SK-N-SH (cell line): ENCODE measurements at regions not wholly inside any gene's neighbourhood (a gene's known extent, or its start where the extent isn't known, plus 50 kb on each side); places are given as distances from the start of the nearest gene placed in this dataset.

Experiments used
- CTCF ChIA-PET: fragments of 300-600, 350-600 bp; formaldehyde crosslinking; extraction: SDS; loops from one replicate; lab custom pipeline; 2021; lab: Yijun Ruan, JAX
- POLR2A ChIA-PET: fragments of 350-600 bp; sonication (Branson Sonifier 250); formaldehyde crosslinking; extraction: SDS; loops from one replicate; lab custom pipeline; 2020; ENCODE audit warnings: antibody characterized with exemption, inconsistent platforms; lab: Yijun Ruan, JAX
- DNase-seq: peaks from one replicate; pipeline ENCODE4 v3.0.0; 2012
- H2AFZ ChIP-seq: fragments of 200-600 bp; sonication (generic); 2 replicates; pipeline ENCODE4 v1.8.1; 2016; ENCODE audit warnings: antibody characterized with exemption, mild to moderate bottlenecking, low read depth
- H3F3A ChIP-seq: fragments of 200-600 bp; sonication (generic); replicated peaks from 2 replicates; pipeline ENCODE3; 2016; ENCODE audit warnings: antibody characterized with exemption, mild to moderate bottlenecking; ENCODE audit not compliant: insufficient read depth
- H3K27ac ChIP-seq, 2 experiments: fragments of 200-500 bp in 1 of 2; fragments of 200-600 bp in 1 of 2; sonication (Bioruptor generic) in 1 of 2; sonication (generic), shearing (Covaris generic) in 1 of 2; 2 replicates each; pipeline versions ENCODE4 v1.5.1 to v1.6.1; 2014 to 2016; ENCODE audit warnings: low read depth in 2 of 2, inconsistent platforms in 1 of 2, low read length in 1 of 2, mild to moderate bottlenecking in 1 of 2, mixed read lengths in 1 of 2
- H3K27me3 ChIP-seq: fragments of 200-600 bp; sonication (generic), shearing (Covaris generic); 2 replicates; pipeline ENCODE4 v1.6.1; 2016; ENCODE audit warnings: mixed run types; ENCODE audit not compliant: insufficient read depth
- H3K36me3 ChIP-seq, 2 experiments: fragments of 200-500 bp in 1 of 2; fragments of 200-600 bp in 1 of 2; sonication (Bioruptor generic) in 1 of 2; sonication (generic) in 1 of 2; replicated peaks in 1 of 2; 2 replicates each; pipeline versions ENCODE3 to v1.5.1; 2014 to 2016; ENCODE audit warnings: low read length in 1 of 2, mild to moderate bottlenecking in 1 of 2; ENCODE audit not compliant: insufficient read depth in 2 of 2, control insufficient read depth in 1 of 2
- H3K4me1 ChIP-seq, 2 experiments: fragments of 200-500 bp in 1 of 2; fragments of 200-600 bp in 1 of 2; sonication (Bioruptor generic) in 1 of 2; sonication (generic), shearing (Covaris generic) in 1 of 2; 2 replicates each; pipeline versions ENCODE4 v1.5.1 to v1.6.1; 2014 to 2016; ENCODE audit warnings: low read depth in 1 of 2, low read length in 1 of 2, mixed run types in 1 of 2; ENCODE audit not compliant: insufficient read depth in 2 of 2, control insufficient read depth in 1 of 2
- H3K4me2 ChIP-seq: fragments of 200-600 bp; sonication (generic), shearing (Covaris generic); 2 replicates; pipeline ENCODE4 v1.6.1; 2017; ENCODE audit warnings: mixed run types
- H3K4me3 ChIP-seq, 2 experiments: fragments of 200-500 bp in 1 of 2; fragments of 200-600 bp in 1 of 2; sonication (Bioruptor generic) in 1 of 2; sonication (generic), shearing (Covaris generic) in 1 of 2; 2 replicates each; pipeline versions ENCODE4 v1.5.1 to v1.8.1; 2014 to 2016; ENCODE audit warnings: low read depth in 2 of 2, inconsistent platforms in 1 of 2, low read length in 1 of 2, mild to moderate bottlenecking in 1 of 2, mixed read lengths in 1 of 2, moderate library complexity in 1 of 2
- H3K79me2 ChIP-seq: fragments of 200-600 bp; sonication (generic); 2 replicates; pipeline ENCODE4 v1.8.1; 2017; ENCODE audit warnings: mild to moderate bottlenecking; ENCODE audit not compliant: insufficient read depth
- H3K9ac ChIP-seq: fragments of 200-600 bp; sonication (generic); 2 replicates; pipeline ENCODE4 v1.6.1; 2017; ENCODE audit warnings: mixed run types
- H3K9me2 ChIP-seq: fragments of 200-600 bp; sonication (generic); 2 replicates; pipeline ENCODE4 v1.6.1; 2017; ENCODE audit warnings: mixed run types
- H3K9me3 ChIP-seq: fragments of 200-600 bp; sonication (generic); 2 replicates; pipeline ENCODE4 v1.6.1; 2017; ENCODE audit warnings: mixed run types, mild to moderate bottlenecking, moderate library complexity
- H4K20me1 ChIP-seq: fragments of 200-600 bp; sonication (generic); 2 replicates; pipeline ENCODE4 v1.6.1; 2017; ENCODE audit warnings: mild to moderate bottlenecking, mixed run types; ENCODE audit not compliant: insufficient read depth
- EP300 ChIP-seq, 2 experiments: IDR thresholded peaks; 2 replicates each; pipeline versions ENCODE4 v1.4.0 to v1.6.1; 2012; ENCODE audit warnings: borderline replicate concordance in 1 of 2, low read depth in 1 of 2, low read length in 1 of 2
- EZH2phosphoT487 ChIP-seq: fragments of 200-600 bp; sonication (generic); IDR thresholded peaks from 2 replicates; pipeline ENCODE4 v1.6.1; 2017; ENCODE audit warnings: low read depth, mixed run types, mild to moderate bottlenecking, antibody characterized with exemption, moderate library complexity, borderline replicate concordance
- FOXJ3 ChIP-seq: sonication (generic); formaldehyde crosslinking; IDR thresholded peaks from 2 replicates; pipeline ENCODE4 v1.5.1; 2020; ENCODE audit warnings: mild to moderate bottlenecking, missing genetic modification reagents
- GATA2 ChIP-seq: sonication (generic); formaldehyde crosslinking; IDR thresholded peaks from 2 replicates; pipeline ENCODE4 v1.5.0; 2020; ENCODE audit warnings: mild to moderate bottlenecking, missing genetic modification reagents
- JUND ChIP-seq: IDR thresholded peaks from 2 replicates; pipeline ENCODE4 v1.4.0; 2012
- MAX ChIP-seq: IDR thresholded peaks from 2 replicates; pipeline ENCODE4 v1.4.0; 2012; ENCODE audit warnings: low read depth
- MEF2A ChIP-seq: IDR thresholded peaks from 2 replicates; pipeline ENCODE4 v1.4.0; 2012; ENCODE audit warnings: low read depth, borderline replicate concordance
- MXI1 ChIP-seq: IDR thresholded peaks from 2 replicates; pipeline ENCODE4 v1.6.1; 2012; ENCODE audit warnings: mild to moderate bottlenecking, low read depth, low read length, improper control_type of control experiment
- NFIC ChIP-seq: IDR thresholded peaks from 2 replicates; pipeline ENCODE4 v1.4.0; 2012; ENCODE audit warnings: borderline replicate concordance
- POLR2AphosphoS5 ChIP-seq: IDR thresholded peaks from 2 replicates; pipeline ENCODE4 v1.6.1; 2012; ENCODE audit warnings: low read depth, low read length
- REST ChIP-seq: IDR thresholded peaks from 2 replicates; pipeline ENCODE4 v1.6.1; 2012; ENCODE audit warnings: mild to moderate bottlenecking, low read depth, low read length, moderate library complexity
- RFX5 ChIP-seq: IDR thresholded peaks from 2 replicates; pipeline ENCODE4 v1.6.1; 2012; ENCODE audit warnings: mild to moderate bottlenecking, improper control_type of control experiment, low read length
- SIN3A ChIP-seq: IDR thresholded peaks from 2 replicates; pipeline ENCODE4 v1.6.1; 2012; ENCODE audit warnings: low read depth, mild to moderate bottlenecking, low read length, moderate library complexity, borderline replicate concordance
- TCF12 ChIP-seq: IDR thresholded peaks from 2 replicates; pipeline ENCODE4 v1.4.0; 2012
- USF1 ChIP-seq: IDR thresholded peaks from 2 replicates; pipeline ENCODE4 v1.4.0; 2012; ENCODE audit warnings: low read depth, borderline replicate concordance
- USF2 ChIP-seq: fragments of 150-350 bp; IDR thresholded peaks from 2 replicates; pipeline ENCODE4 v1.6.1; 2017; ENCODE audit warnings: antibody characterized with exemption, low read length, low read depth, borderline replicate concordance
- WGBS: methylation state at CpG from one replicate; pipeline ENCODE4 v1.1.6; 2017; ENCODE audit warnings: low lambda C conversion rate; 5-methylcytosine and 5-hydroxymethylcytosine counted together
- TF ChIP-seq, protein P1 (sequence below): IDR thresholded peaks from 2 replicates; pipeline ENCODE4 v1.4.0; 2012; ENCODE audit warnings: low read depth, borderline replicate concordance

GRCh38 chr10:111429288-111430028 is 352.6 kb downstream of the ADRA2A start:
- peak; percentile 27 for DNase-seq
- TF ChIP-seq TCF12 (no peak), USF2 (no peak), POLR2AphosphoS5 (no peak), MXI1 (no peak), EZH2phosphoT487 (no peak), RFX5 (no peak), EP300 (IDR thresholded peaks at IDR 0.05; ENCODE audit: borderline replicate concordance in 1 of 2, low read depth in 1 of 2, low read length in 1 of 2) (no peak), MEF2A (no peak)
- Histone ChIP-seq H3F3A (no peaks in the 10 kb centered on the region), H2AFZ (no peak overlapping the region), H3K9me2 (no peaks in the 10 kb centered on the region), H3K4me1 (peaks cover 0 to 2% of the 10 kb centered on the region in 2 experiments; a peak in 2 of 4 replicates), H3K9me3 (no peaks in the 10 kb centered on the region), H3K9ac (no peak overlapping the region), H3K79me2 (no peaks in the 10 kb centered on the region), H4K20me1 (no peaks in the 10 kb centered on the region), H3K4me2 (no peak overlapping the region), H3K36me3 (no peaks in the 10 kb centered on the region), H3K4me3 (no peak overlapping the region), H3K27me3 (no peaks in the 10 kb centered on the region), H3K27ac (no peak overlapping the region)
- POLR2A ChIA-PET = no interaction called here
- CTCF ChIA-PET = no interaction called here
- 30% methylated on average over 3 of the region's 3 CpGs for WGBS

DNA sequence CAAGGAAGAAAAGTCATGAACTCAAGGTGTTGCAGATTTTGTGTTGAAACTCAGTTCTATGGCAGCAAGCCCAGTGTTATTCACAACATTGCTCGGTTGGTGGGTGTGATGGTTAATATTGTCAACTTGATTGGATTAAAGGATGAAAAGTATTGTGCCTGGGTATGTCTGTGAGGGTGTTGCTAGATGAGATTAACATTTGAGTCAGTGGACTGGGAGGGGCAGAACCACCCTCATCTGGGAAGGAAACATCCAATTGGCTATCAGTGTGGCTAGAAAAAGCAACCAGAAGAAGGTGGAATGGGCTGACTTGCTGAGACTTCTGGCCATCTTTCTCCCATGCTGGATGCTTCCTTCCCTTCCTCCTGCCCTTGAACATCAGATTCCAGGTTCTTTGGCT is 353.2 kb downstream of the ADRA2A start:
- Histone ChIP-seq H3K4me1 (peaks cover 0 to 2% of the 10 kb centered on the region in 2 experiments; a peak in 2 of 4 replicates), H3K4me3 (no peak overlapping the region), H4K20me1 (no peaks in the 10 kb centered on the region), H3K9ac (no peak overlapping the region), H3K9me3 (no peaks in the 10 kb centered on the region), H3K27ac (no peak overlapping the region), H2AFZ (no peak overlapping the region), H3K79me2 (no peaks in the 10 kb centered on the region), H3K27me3 (no peaks in the 10 kb centered on the region), H3F3A (no peaks in the 10 kb centered on the region), H3K9me2 (no peaks in the 10 kb centered on the region), H3K4me2 (no peak overlapping the region), H3K36me3 (no peaks in the 10 kb centered on the region)
- ChIA-PET CTCF (no interaction called here), POLR2A (no interaction called here)
- 20% methylated on average over 1 of the region's 1 CpG for WGBS
- DNase-seq = no peak
- TF ChIP-seq, protein P1, sequence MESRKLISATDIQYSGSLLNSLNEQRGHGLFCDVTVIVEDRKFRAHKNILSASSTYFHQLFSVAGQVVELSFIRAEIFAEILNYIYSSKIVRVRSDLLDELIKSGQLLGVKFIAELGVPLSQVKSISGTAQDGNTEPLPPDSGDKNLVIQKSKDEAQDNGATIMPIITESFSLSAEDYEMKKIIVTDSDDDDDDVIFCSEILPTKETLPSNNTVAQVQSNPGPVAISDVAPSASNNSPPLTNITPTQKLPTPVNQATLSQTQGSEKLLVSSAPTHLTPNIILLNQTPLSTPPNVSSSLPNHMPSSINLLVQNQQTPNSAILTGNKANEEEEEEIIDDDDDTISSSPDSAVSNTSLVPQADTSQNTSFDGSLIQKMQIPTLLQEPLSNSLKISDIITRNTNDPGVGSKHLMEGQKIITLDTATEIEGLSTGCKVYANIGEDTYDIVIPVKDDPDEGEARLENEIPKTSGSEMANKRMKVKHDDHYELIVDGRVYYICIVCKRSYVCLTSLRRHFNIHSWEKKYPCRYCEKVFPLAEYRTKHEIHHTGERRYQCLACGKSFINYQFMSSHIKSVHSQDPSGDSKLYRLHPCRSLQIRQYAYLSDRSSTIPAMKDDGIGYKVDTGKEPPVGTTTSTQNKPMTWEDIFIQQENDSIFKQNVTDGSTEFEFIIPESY = no peak
- TF ChIP-seq MAX (no peak), JUND (no peak), TCF12 (no peak), REST (no peak), RFX5 (no peak), POLR2AphosphoS5 (no peak), MEF2A (no peak), EP300 (IDR thresholded peaks at IDR 0.05; ENCODE audit: borderline replicate concordance in 1 of 2, low read depth in 1 of 2, low read length in 1 of 2) (no peak), GATA2 (CRISPR knock-in tag) (no peak), FOXJ3 (no peak), USF1 (no peak), NFIC (no peak), SIN3A (no peak)
